PFSK-1 (cell line): ENCODE measurements at regions not wholly inside any gene's neighbourhood (a gene's known extent, or its start where the extent isn't known, plus 50 kb on each side); places are given as distances from the start of the nearest gene placed in this dataset.

Experiments used
- FOXP2 ChIP-seq: optimal IDR thresholded peaks from 2 replicates; pipeline ENCODE3; 2011; ENCODE audit warnings: borderline replicate concordance, control low read depth, inconsistent platforms; ENCODE audit not compliant: insufficient read depth; ENCODE audit errors: extremely low read length, extremely low read depth
- POLR2AphosphoS5 ChIP-seq: IDR thresholded peaks from 2 replicates; pipeline ENCODE4 v1.6.1; 2012; ENCODE audit warnings: low read depth, mild to moderate bottlenecking, control low read depth, low read length, moderate library complexity
- REST ChIP-seq, 2 experiments: IDR thresholded peaks; 2 replicates each; pipeline versions ENCODE4 v1.6.1 to v1.8.0; 2011 to 2012; ENCODE audit warnings: low read depth in 2 of 2, low read length in 2 of 2, control low read depth in 1 of 2, inconsistent platforms in 1 of 2, mild to moderate bottlenecking in 1 of 2, moderate library complexity in 1 of 2; ENCODE audit not compliant: insufficient read depth in 1 of 2
- SIN3A ChIP-seq: IDR thresholded peaks from 2 replicates; pipeline ENCODE4 v1.6.1; 2012; ENCODE audit warnings: mild to moderate bottlenecking, low read length, moderate library complexity, borderline replicate concordance; ENCODE audit not compliant: insufficient read depth
- TAF1 ChIP-seq: IDR thresholded peaks from 2 replicates; pipeline ENCODE4 v1.6.1; 2012; ENCODE audit warnings: low read length, control low read depth, borderline replicate concordance; ENCODE audit not compliant: insufficient read depth

GRCh38 chr22:44419429-44419828, 78.6 kb downstream of the RTL6 start:
- TF ChIP-seq TAF1, result no peak
- TF ChIP-seq SIN3A, result no peak
- no peak for TF ChIP-seq FOXP2

- TF ChIP-seq REST (IDR thresholded peaks at IDR 0.05; ENCODE audit: insufficient read depth in 1 of 2, low read depth in 2 of 2, low read length in 2 of 2) (no peak), SIN3A (no peak), POLR2AphosphoS5 (no peak), FOXP2 (no peak), TAF1 (no peak)
Measured at GRCh38 chr22:44413211-44413610, 84.8 kb downstream of the RTL6 start.

DNA sequence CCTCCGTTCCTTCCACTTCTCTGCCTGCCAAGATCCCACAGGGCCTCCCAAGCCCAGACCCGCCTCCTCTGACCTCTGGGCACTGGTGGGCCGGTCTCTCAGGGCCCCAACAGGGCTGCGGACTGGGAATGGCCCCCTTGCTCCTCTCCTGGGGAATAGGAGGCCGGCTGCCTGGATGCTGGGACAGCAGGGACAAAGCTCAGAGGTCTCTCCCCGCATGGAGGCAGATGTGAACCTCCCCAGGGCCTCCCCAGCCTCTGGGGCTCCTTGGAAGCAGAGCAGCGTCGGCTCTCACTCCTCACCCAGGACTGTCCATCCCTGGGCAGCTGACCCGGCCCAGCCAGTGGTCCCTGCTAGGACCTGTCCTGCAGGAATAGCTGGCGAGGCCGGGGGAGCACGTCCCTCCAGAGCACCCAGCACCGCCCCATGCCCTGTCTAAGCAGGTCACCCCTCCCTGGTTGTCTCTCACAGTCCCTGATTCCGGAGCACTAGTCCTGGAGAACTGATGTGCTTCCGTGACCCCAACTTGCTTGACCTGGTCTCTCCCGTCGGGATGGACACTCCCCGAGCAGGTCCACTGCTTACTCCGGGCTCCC, 85.8 kb downstream of the RTL6 start:
- TF ChIP-seq TAF1, result no peak
- TF ChIP-seq POLR2AphosphoS5, result no peak
- no peak for TF ChIP-seq SIN3A
- no peak for TF ChIP-seq REST (IDR thresholded peaks at IDR 0.05; ENCODE audit: insufficient read depth in 1 of 2, low read depth in 2 of 2, low read length in 2 of 2)
- no peak for TF ChIP-seq FOXP2

- TF ChIP-seq FOXP2 (no peak), POLR2AphosphoS5 (no peak), TAF1 (no peak), SIN3A (no peak), REST (IDR thresholded peaks at IDR 0.05; ENCODE audit: insufficient read depth in 1 of 2, low read depth in 2 of 2, low read length in 2 of 2) (no peak)
Measured at GRCh38 chr22:44411226-44412135, 86.6 kb downstream of the RTL6 start.

DNA sequence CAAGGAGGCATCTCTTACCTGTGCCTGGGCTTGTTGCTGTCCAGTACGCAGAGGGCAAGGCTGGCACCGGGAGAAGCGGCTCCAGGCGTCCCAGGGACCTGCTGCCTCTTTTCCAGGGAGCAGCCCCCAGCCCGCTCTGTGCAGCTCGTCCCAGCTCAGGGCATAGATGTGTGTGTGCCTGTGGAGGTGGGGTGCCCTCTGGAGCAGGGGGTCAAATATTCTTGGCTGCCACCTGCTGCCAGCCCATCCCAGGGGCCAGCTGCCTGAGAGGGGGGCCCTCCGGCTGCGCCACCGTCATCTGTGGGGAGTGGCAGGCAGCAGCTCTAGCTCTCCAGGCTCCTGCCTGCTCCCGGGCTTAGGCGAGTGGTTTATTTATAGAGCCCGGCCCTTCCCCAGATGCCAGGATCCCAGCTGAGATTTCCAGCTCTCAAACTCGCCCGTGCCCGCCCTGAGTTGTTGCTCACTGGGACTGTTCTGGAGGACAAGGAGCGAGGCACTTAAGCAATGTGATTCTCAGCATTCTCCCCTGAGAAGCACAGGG, 87.5 kb downstream of the RTL6 start:
- TF ChIP-seq REST (IDR thresholded peaks at IDR 0.05; ENCODE audit: insufficient read depth in 1 of 2, low read depth in 2 of 2, low read length in 2 of 2) (no peak), SIN3A (no peak), FOXP2 (no peak), POLR2AphosphoS5 (no peak), TAF1 (no peak)
